RWPE1 (cell line): ENCODE measurements at regions not wholly inside any gene's neighbourhood (a gene's known extent, or its start where the extent isn't known, plus 50 kb on each side); places are given as distances from the start of the nearest gene placed in this dataset.

Experiments used
- CTCF ChIA-PET: fragments of 350-600 bp; sonication (Branson Sonifier 250); formaldehyde crosslinking; extraction: SDS; loops from one replicate; lab custom pipeline; 2021; lab: Yijun Ruan, JAX
- POLR2A ChIA-PET: fragments of 400-600 bp; formaldehyde crosslinking; extraction: SDS; loops from one replicate; lab custom pipeline; 2020; ENCODE audit warnings: antibody characterized with exemption; ENCODE audit not compliant: low non-redundant PET; lab: Yijun Ruan, JAX
- DNase-seq: peaks from one replicate; pipeline ENCODE4 v3.0.0; 2012; ENCODE audit warnings: low spot score
- H3K27ac ChIP-seq: fragments of 450-650 bp; 2 replicates; pipeline ENCODE4 v1.5.1; 2017
- TF ChIP-seq, protein P1 (sequence below): fragments of 450-650 bp; conservative IDR thresholded peaks from 2 replicates; pipeline ENCODE4 v1.5.1; 2017; ENCODE audit warnings: low read depth, mild to moderate bottlenecking

DNA sequence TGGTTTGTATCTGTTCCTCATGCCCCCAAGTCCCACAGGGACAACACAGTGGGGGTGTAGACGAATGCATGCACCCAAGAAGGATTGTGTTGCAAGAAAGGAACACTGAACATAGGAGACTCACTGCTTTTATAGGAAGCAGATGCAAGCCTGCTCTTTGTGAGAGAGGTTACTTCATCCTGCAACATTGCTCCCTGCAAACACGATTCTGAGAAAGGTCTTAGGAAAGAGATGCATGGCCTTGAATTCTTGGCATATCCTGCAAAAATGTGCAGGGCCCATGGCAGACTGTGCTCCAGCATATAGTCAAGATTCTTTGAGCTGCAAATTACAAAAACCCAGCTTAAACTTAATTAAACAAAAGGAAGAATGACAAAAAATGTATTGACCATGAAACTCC lies 312.2 kb upstream of the MGAT5 start:
- no peak for DNase-seq
- no peak overlapping the region for H3K27ac ChIP-seq
- ChIA-PET POLR2A (no interaction called here), CTCF (no interaction called here)
- TF ChIP-seq, protein P1, sequence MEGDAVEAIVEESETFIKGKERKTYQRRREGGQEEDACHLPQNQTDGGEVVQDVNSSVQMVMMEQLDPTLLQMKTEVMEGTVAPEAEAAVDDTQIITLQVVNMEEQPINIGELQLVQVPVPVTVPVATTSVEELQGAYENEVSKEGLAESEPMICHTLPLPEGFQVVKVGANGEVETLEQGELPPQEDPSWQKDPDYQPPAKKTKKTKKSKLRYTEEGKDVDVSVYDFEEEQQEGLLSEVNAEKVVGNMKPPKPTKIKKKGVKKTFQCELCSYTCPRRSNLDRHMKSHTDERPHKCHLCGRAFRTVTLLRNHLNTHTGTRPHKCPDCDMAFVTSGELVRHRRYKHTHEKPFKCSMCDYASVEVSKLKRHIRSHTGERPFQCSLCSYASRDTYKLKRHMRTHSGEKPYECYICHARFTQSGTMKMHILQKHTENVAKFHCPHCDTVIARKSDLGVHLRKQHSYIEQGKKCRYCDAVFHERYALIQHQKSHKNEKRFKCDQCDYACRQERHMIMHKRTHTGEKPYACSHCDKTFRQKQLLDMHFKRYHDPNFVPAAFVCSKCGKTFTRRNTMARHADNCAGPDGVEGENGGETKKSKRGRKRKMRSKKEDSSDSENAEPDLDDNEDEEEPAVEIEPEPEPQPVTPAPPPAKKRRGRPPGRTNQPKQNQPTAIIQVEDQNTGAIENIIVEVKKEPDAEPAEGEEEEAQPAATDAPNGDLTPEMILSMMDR, result no peak

DNA sequence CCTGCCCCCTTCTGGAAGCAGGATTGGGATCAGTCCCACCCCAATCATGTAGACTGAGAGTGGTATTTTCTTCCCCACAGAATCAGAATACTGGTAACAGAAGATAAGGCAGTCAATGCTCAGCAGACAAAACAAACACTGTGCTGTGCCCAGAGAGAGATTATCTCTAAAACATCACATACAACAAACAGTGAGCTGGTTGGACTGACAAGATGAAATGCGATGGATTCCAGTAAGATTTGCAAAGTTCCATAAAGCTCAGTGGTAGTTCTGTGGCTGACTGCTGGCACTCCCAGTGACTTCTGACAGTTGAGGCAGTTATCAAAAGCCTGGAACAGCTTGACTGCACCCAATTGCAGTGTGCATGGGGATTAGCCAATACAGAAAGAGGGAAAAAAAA lies 311.5 kb upstream of the MGAT5 start:
- POLR2A ChIA-PET, result no interaction called here
- no peak for DNase-seq
- no peak overlapping the region for H3K27ac ChIP-seq
- TF ChIP-seq, protein P1, result no peak
- CTCF ChIA-PET, result no interaction called here

DNA sequence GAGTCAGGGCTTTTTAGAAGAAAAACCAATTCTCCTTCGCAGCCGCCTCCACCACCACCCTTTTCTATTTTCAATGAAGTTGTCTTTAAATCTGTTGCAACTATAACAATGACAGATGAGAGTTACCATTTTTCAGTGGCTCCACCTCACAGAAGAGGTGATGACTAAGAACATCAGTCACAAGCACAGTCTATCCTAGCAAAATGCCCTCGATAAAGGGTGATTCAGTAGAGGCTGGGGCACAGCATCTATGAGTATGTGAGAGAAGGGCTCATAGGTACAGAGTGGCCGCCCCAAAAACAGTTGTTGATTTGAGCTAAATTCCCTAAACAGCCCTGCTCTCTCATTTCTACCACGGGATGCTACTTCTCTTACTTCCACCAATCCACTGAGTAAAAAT lies 310.8 kb upstream of the MGAT5 start:
- H3K27ac ChIP-seq, result no peak overlapping the region
- no peak for DNase-seq
- TF ChIP-seq, protein P1, result no peak
- ChIA-PET POLR2A (no interaction called here), CTCF (no interaction called here)

DNA sequence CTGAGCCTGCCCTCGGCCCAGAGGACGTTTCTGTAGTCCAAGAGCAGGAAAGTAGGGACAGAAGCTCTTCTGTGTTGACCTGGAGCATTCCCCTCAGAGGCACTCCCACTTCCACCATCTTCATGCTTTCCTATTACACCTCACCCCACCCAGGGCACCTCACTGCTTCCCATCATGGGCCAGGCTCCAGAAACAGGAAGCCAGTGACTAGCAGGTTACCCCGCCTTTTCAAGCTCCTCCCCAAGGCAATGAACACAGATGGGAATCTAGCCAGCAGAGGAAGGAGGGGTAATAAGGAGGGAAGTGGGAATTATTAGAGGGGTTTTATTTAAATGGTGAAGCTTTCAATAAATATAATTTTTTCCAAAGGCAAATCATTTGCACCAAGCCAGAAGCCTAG lies 308.8 kb upstream of the MGAT5 start:
- ChIA-PET CTCF (no interaction called here), POLR2A (no interaction called here)

DNA sequence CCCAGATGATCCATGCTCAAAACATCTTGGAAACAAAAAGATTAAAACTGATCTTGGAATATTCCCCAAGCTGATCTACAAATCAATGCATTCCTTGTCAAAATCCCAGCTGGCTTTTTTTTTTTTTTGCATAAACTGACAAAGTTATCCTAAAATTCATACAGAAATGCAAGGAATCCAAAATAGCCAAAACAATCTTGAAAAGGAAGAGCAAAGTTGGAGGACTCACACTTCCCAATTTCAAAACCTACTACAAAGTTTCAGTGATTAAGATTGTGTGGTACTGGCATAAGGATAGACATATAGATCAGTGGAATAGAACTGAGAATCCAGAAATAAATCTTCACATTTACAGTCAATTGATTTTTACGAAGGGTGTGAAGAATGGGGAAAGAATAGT lies 306.8 kb upstream of the MGAT5 start:
- ChIA-PET CTCF (no interaction called here), POLR2A (no interaction called here)
- DNase-seq, result no peak
- TF ChIP-seq, protein P1, result no peak
- no peak overlapping the region for H3K27ac ChIP-seq

More for the DNA sequence above, 308.8 kb upstream of the MGAT5 start:
- no peak overlapping the region for H3K27ac ChIP-seq
- no peak for DNase-seq
- TF ChIP-seq, protein P1, result no peak

DNA sequence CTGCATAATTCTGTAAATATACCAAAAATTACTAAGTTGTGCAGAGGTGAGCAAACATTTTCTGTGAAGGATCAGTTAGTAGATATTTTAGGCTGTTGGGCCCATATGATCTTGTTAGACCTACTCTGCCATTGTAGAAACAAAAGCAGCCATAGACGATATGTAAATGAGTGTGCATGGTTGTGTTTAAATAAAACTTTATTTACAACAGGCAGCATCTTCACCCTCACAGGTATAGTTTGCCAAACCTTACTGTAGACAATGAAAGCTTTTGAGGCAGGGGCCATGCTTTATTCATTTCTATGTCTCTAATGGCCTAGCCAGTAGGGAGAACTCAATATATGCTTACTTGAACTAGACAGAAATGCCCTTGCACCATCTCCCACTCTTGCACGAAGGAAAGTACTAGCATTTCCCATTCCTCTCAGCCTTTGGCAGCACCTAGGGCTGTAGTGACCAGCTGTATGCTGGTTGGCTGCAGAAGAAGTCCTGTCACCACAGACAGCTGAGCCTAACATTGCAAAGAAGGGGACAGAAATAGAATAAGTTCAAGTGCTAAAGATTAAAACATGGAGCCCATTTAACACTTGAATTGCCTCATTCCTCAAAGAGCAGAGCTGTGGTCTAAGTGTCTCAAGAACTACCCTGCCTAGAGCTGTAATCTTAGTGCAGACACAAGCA lies 305.1 kb upstream of the MGAT5 start:
- no peak overlapping the region for H3K27ac ChIP-seq
- TF ChIP-seq, protein P1, result no peak
- CTCF ChIA-PET, result no interaction called here
- POLR2A ChIA-PET, result no interaction called here
- DNase-seq, result no peak

DNA sequence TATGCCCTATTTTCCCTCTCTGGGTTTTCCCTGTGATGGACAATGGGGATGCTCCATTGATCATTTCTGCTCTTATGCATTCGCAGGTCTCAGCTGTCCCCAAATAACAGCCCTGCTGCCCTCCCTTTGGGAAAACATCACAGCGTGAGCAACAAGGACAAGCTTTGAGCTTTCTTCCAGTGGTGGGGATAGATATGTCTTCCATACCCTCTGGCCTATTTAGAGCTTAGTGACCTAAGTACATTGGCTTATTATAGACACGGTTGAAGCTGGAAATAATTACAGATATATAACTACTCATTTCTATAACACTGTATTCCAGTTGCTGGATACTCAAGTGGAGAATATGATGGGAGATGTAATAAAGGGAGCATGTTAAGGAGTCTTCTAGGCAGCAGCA lies 304.3 kb upstream of the MGAT5 start:
- TF ChIP-seq, protein P1, result no peak
- DNase-seq, result no peak
- ChIA-PET CTCF (no interaction called here), POLR2A (no interaction called here)
- H3K27ac ChIP-seq, result no peak overlapping the region
